NCI-H345 treated with DMSO at 0.1 percent for 48 hours (cell line): ENCODE measurements at regions not wholly inside any gene's neighbourhood (a gene's known extent, or its start where the extent isn't known, plus 50 kb on each side); places are given as distances from the start of the nearest gene placed in this dataset.
"Not testable (repeated sequence)": the region's sequence is repeated elsewhere in the genome, so short reads cannot be mapped to it uniquely, and the experiment has no call there.

Source experiments
- DNase-seq: peaks from one replicate; lab custom pipeline; 2025; ENCODE audit not compliant: unreplicated experiment; lab: John Stamatoyannopoulos, UW

DNA sequence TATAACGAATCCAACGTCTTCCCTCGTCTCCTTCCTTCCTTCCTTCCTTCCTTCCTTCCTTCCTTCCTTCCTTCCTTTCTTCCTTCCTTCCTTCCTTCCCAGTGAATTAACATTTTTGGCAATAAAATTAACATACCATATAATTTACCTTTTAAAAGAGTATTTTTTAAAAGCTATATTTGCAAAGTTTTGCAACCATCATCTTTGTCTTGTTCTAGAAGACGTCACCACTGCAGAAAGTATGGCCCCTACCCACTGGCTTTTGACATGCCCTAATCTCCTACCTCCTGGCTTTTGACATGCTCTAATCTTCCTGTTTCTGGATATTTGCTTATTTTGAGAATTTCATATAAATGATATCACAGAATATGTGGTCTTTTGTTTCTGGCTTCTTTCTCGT is 1023.9 kb upstream of the ZEB2 start:
- DNase-seq: no peak

GRCh38 chr2:145543155-145543554 is 1023.2 kb upstream of the ZEB2 start:
- no peak for DNase-seq

DNA sequence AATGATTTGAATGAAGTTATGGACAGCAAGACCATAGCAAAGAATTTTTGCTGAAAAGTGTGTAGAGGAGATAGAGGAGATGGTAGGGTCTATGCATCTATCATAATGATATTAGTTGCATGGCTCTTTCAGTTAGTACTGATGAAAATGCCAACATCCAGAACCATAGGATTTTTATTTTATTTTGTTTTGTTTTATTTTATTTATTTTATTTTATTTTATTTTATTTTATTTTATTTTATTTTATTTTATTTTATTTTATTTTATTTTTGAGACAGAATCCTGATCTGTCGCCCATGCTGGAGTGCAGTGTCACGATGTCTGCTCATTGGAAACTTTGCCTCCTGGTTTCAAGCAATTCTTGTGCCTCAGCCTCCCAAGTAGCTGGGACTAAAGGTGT is 1021.1 kb upstream of the ZEB2 start:
- no peak for DNase-seq

- DNase-seq: no peak
Observed at GRCh38 chr2:145538661-145539350, 1018.9 kb upstream of the ZEB2 start.

DNA sequence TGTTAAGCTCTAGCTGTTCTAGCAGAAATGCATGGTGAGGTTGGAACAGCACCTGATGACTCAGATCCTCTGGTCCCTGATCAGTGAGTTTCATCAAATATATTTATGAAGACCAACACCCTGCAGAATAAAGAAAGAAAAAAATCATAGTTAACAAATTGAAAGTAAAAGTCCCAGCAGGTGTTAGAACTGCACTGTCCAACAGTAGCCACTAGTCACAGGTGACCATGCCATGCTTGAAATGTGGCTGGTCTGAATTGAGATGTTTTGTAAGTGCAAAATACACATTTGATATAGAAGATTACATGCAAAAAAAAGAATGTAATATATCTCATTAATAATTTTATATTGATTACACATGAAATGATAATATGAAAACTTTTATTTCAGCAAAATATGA is 1010.7 kb upstream of the ZEB2 start:
- no peak for DNase-seq

GRCh38 chr2:145524836-145525235 is 1004.9 kb upstream of the ZEB2 start:
- DNase-seq: no peak

DNA sequence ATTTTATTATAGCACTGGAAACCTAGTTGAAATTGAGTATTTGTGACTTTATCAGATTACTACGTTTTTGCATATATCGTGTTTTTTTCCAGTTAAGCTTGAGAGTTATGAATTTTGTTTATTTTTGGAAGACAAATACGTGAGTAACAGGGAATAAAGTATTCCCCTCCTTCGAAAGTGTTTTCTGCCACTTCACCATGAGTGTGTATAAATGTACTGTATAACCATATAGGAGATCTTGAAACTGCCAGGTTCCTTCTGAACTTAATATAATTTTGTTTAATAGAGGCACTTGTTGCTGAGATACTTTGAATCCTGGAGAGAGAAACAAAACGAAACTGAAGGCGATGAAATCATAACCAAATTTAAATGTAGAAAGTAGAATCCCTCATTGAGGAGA is 1004.4 kb upstream of the ZEB2 start:
- no peak for DNase-seq

- DNase-seq: not testable (repeated sequence)
Observed at GRCh38 chr2:145519254-145519653, 999.3 kb upstream of the ZEB2 start.

GRCh38 chr2:145511946-145512345 is 992.0 kb upstream of the ZEB2 start:
- no peak for DNase-seq

DNA sequence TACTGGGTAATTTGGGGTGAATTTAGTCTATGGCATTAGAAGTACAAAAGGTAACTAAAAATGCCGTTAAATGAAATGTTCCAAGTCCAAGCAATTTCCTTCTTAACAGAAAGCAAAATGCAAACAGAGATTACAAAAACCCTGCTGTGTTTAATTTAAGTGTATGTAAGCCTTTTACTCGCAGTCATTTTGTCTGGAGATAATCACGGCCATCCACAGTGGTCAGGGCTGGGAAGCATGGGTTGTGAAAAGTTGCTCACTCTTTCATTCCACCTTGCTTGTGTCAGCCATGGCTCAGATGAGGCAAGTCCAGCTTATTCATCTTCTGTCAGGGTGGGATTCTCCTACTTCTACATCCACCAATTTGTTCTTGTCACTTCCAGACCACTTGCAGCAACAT is 983.6 kb upstream of the ZEB2 start:
- no peak for DNase-seq

GRCh38 chr2:145501920-145502319 is 982.0 kb upstream of the ZEB2 start:
- DNase-seq: no peak

- no peak for DNase-seq
Observed at GRCh38 chr2:145495590-145495989, 975.7 kb upstream of the ZEB2 start.

DNA sequence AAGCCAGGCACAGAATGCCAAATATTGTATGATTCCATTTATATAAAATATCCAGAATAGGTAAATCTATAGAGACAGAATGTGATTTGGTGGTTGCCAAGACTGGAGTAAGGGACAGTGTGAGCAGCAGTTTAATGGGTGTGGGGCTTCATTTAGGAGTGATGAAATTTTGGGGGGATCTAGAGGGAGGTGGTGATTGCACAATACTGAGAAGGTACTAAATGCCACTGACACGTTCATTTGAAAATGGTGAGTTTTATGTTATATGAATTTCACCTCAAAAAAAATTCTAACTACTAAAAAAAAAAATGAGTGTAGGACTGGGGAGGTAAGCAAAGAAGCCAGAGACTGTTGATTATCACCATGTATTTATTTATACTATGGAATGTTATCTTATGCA is 974.5 kb upstream of the ZEB2 start:
- DNase-seq: no peak

DNA sequence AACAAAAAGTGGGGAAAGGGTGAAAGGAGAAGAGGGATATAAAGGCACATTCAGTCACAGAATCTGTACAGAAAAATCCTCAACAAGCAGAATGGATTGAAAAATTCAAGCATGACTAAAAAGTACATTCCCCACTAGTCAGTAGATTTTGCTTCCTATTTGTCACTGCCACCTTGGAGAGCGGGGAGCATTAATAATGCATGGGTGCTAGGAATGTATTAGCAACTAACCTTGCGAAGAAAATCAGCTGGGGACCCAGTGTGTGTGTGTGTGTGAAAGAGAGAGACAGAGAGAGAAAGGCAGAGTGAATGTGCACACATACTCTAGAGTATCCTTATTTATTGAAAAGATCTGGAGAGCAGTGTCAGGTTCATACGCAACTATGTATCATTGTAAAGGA is 968.7 kb upstream of the ZEB2 start:
- no peak for DNase-seq

DNA sequence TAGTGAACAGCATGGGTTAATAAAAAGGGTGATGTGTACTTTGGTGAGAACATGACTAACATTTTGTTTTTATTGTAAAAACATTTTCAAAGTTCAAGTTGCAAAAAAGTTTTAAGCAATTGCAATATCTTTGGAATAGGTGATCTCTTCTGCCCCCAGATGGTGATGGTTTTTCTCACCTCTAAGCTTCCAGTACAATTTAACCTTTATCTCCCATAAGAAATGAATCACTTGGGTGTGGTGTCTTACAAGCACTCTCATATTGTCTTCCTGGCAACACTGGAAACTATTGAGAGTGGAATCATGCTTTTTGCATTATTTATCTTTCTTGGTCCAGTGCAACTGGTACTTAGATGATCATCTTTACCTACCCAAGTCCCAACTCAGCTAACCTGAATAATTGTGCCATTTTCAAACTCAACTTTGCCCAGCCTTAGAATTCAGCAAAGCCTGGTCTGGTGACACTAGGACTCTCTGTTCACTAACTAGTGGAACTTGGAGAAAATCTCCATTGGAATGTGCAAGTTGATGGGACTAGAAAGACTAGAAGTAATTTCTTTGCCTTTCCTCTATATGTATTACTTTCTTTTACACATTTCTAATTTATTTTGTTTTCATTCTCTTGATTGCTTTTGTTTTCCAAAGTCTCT is 964.7 kb upstream of the ZEB2 start:
- no peak for DNase-seq

GRCh38 chr2:145483854-145484253 is 963.9 kb upstream of the ZEB2 start:
- no peak for DNase-seq

DNA sequence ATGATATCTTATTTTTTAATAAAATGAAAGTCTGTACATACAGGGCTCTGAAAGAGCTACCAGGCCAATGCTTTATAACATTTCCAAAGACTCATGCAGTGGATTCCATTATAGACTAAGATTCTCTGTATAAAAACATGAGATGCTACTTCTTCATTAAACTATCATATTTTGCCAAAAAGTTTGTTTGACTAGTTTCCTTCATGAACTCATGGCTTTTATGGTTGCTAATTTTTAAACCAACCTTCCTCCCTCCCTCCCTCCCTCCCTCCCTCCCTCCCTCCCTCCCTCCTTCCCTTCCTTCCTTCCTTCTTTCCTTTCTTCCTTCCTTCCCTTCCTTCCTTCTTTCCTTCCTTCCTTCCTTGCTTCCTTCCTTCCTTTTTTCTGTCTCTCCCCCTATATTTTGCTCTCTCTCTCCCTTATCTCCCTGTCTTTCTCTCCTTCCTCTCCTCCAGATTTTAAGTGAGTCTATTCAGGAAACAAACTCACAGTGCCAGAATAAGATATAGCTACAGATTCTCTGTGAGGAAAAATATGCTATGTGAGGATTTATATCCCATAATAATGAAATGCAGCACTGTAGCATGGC is 961.5 kb upstream of the ZEB2 start:
- DNase-seq: no peak

DNA sequence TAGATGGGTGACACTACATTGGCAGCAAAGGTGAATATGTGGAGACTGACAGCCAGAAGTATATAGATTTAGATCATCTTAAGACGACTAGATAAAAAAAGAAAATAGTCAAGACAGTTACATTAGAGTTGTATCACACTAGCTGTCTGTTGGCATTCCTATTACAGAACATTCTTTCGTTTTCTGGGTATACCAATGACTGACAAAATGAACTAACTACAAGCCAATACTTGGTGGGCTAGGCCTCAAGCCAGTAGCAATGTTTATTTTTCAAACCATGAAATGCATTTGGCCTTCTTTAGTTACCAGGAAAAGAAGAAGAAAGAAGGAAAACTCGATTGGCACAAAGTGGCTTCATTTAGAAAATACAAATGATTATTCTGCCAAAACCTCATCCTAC is 944.9 kb upstream of the ZEB2 start:
- no peak for DNase-seq

DNA sequence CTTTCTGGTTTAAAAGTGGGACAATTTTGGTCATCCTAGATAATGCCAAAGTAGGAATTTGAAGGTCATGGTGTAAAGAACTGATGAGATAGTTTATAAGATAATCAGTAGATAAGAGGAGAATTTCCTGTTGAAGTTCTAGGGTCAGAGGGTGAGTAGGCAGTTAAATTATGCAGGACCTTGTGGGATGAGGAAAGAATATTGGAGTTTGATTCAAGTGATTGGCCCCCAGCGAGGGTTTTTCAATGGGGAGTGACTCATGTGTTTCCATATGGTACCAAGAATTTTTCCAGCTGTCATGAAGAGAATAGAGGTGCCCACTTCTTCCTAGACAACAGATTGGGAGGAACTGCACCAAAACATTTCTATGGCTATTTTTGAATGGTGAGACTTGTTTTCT is 940.2 kb upstream of the ZEB2 start:
- no peak for DNase-seq

DNA sequence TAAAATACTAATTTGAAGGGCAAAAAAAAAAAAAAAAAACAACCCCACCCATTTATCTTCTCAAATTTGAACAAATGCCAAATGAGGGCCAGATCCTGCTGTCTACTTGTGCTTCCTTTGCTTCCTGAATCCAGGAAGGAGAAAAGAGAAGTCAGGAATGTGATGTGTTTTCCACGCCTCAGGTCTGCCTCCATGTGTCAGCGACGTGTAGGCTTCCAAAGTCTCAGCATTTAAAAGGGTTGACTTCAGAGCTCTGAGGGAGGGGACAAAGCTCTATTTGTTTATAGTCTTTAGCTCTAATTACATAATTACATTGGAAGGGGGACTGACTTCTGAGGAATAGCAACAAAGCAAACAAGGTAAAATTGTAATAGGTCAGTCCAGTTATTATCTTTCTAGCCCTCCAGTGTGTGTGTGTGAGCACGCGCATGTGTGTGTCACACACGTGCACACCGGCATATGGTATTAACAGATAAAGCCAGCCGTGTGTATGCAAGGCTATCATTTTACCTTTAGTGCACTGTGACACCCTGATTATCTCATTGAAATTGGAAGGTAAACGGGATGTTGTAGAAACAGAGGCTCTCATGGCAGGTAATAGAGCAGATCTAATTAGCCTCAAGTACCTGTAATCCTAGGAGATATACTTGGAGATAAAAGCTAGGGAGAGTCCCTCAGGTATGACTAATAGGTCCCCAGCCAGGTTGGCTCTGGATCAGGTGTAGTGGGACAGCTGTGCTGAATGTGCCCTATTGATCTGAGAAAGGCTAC is 911.4 kb upstream of the ZEB2 start:
- peak; percentile 98 for DNase-seq

DNA sequence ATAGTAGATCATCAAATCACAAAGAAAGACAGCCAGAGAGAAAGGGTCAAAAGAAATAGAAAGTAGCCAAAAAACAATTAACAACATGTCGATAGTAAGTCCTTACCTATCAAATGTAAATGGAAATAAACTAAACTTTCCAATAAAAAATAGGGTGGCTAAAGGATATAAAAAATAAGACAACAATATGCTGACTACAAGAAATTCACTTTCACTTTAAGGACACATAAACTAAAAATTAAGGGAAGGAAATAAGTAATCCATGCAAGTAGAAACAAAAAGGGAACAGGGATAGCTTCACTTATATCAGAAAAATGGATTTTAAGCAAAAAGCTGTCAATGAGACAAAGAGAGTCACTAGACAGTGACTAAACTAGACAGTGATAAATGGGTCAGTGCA is 903.9 kb upstream of the ZEB2 start:
- no peak for DNase-seq

DNA sequence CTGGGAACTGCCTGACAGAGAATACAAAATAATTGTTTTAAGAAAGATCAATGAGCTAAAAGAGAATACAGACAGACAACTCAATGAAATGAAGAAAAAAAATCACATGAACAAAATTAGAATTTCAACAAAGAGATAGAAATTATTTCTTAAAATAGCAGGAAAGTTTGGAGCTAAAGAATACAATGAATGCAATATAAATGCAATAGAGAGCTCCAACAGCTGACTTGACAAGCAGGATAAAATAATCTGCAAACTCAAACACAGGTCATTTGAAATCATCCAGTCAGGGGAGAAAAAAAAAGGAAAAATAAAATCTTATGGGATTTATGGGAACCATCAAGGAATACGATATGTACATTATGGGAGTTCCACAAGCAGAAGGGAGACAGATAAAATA is 902.7 kb upstream of the ZEB2 start:
- DNase-seq: no peak
